HG03066 (cell line): ENCODE measurements at regions not wholly inside any gene's neighbourhood (a gene's known extent, or its start where the extent isn't known, plus 50 kb on each side); places are given as distances from the start of the nearest gene placed in this dataset.

Experiments used
- ATAC-seq: cut with Tn5 transposase; IDR thresholded peaks from one replicate; pipeline ENCODE4 v1.9.1; 2021; ENCODE audit warnings: low read depth; ENCODE audit not compliant: unreplicated experiment

DNA sequence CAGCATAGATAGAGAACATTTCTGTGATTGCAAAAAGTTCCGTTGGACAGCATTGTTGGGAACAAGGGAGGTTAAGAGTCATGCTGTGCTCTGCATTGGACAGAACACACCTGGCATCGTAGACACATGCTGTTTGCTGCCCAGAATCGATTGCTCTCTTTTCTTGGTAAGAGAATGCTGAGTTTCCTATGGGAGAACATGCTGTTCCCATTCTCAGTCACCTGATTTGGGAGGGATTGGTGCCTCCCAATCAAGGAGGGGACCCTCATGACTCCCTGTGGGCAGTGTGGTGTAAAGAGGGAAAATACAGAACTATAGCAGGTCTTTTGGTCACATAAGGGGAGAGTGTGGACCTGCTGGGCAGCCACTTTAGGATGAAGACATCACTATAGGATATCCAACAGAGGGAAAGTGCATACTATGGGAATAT is 555.4 kb upstream of the CLINT1 start:
- no peak for ATAC-seq

DNA sequence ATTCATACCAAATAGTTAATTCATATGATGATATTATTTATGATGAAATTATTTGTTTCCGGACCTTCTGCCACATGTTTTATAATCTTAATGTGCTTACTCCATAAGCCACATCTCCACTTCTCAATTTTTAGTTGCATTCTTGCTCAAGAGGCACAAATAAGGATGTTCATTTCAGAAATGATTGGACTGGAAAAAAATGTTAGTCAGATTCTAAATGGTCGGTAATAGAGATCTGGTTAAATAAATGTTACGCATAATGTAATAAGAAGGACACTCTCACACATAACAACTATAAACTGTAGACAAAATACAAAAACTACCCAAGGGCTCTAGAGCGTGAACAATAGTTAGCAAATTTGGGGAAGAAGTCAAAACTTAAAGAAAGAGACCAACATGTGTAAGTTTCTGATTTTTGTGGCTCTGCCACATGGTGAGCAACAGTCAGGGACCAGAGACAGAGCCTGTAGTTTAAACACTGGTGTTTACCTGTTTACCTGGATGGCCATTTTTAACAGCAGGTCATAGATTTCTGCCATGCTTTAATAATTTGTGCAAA is 554.3 kb upstream of the CLINT1 start:
- ATAC-seq, result no peak

- ATAC-seq, result no peak
These were observed 552.0 kb upstream of the CLINT1 start for GRCh38 chr5:158410976-158411375.

DNA sequence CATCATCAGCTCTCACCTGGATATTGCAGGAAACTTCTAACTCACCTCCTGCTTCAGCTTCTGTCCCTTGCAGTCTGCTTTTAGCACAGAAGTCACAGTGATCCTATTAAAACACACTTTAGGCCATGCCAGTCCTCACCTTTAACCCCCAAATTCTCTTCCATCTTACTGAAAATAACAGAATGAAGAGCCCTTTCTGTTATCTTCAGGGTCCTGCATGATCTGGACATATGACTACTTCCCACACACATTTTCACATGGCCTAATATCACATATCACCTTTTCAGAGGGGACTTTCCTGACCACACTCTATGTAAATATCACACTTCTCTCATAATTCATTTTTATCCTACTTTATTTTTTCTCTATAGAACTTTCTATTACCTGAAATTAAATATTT is 550.6 kb upstream of the CLINT1 start:
- peak; percentile 73 for ATAC-seq

GRCh38 chr5:158407824-158408195 is 548.9 kb upstream of the CLINT1 start:
- no peak for ATAC-seq

GRCh38 chr5:158406884-158407823 is 548.2 kb upstream of the CLINT1 start:
- ATAC-seq, result no peak

DNA sequence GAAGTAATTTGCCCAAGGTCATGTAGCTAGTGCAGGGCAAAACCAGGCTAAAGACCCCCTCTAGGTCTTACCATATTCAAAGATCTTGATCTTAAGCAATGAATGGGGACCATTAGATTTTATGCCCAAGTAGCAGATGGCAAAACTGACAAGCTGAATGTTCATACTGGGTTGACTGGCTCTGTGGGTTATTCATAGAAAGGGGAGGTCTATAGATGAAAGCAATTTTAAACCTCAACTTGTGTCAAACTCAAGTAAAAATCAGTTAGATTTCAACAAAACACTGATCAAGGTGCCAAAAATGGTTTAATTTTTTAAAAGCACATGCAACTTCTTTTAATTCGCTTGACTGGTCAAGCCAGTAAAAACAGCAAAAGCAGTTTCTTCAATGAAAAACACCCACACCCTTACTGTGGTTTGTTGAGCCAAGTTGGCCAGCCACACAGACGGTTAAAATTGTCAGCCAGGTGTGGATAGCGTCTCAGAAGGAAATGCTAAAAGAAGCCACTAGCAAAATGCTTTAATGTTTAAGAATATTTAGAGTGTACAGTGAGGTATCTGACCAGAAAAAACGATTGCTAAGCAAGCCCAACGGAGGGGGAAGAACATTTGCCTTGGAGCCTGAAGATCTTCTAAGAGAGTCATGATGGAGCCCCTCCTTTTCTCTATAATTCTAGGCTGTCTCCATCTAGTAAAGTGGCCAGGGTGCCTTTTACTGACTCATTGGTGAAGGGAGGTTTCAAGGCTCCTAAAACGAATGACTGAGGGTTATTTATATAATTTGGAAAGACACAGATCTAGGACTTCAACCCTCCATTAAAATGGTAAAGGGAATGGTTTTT is 539.6 kb upstream of the CLINT1 start:
- ATAC-seq, result peak; percentile 95

DNA sequence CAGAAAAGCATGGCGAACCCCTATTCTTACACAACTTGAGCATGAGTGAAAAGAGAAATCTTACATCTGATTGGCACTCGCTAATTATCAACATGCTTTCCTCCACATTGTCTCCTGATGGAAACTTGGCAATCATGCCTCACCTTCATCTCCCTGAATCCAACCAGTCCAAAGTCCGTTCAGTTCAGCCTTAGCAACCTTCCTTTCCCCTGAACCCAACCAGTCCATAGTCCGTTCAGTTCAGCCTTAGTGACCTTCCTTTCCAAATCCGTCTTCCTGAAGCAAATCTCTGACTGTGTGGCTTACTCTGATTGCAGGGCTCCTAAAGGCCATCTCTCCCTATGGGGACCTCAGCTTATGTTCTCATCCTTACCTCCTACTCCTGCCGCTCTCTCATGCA is 538.3 kb upstream of the CLINT1 start:
- ATAC-seq, result no peak

DNA sequence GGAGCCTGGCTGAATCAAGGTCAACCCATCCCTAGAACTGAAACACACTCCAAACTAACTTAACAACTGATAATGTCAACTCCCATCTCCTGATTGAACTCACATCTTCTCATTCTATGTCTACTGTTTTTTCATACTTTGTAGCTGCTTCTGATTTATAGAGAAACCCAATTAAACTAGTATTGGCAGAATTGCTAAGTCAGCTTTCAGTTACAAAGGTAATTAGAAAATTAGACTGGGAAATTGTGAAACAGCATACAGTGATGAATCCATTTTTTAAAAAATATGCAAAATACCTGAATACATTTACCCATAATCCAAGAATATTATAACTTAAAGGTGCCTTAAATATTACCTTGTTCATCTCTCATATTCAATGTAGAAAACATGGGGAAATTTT is 535.2 kb upstream of the CLINT1 start:
- ATAC-seq, result no peak

GRCh38 chr5:158393457-158393856 is 534.5 kb upstream of the CLINT1 start:
- ATAC-seq, result no peak

- ATAC-seq, result no peak
These were observed 533.8 kb upstream of the CLINT1 start for GRCh38 chr5:158392753-158393152.

- no peak for ATAC-seq
These were observed 531.6 kb upstream of the CLINT1 start for GRCh38 chr5:158390577-158390976.

DNA sequence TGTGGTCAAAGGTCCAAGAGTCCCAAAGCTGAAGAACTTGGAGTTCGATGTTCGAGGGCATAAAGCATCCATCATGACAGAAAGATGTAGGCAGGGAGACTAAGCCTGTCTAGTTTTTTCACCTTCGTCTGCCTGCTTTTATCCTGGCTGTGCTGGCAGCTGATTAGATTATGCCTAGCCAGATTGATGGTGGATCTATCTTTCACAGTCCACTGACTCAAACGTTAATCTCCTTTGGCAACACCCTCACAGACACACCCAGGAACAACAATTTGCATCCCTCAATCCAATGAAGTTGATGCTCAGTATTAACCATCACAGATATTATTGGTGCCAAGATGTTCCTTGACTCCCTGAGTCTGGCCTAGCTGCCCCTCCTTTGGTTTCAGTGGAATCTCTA is 530.8 kb upstream of the CLINT1 start:
- ATAC-seq, result no peak

GRCh38 chr5:158388021-158388420 is 529.1 kb upstream of the CLINT1 start:
- no peak for ATAC-seq

DNA sequence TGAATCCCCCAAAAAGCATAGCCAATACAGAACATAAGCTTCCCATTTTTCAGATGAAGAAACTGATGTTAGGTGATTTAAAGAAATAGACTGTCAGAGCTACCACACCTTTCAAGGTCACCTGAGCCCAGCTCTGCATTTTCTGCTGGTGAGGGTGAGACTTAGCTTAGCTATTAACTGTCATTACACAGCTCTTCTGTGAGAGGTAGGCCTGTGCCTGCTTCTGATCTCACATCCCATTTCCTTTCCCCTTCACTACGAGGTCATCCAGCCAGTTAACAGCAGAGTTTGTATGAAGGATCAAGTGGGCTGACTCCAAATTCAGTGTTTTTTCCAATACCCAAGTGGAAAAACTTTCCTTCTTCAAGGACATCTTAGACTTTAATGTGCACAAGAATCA is 528.6 kb upstream of the CLINT1 start:
- no peak for ATAC-seq

DNA sequence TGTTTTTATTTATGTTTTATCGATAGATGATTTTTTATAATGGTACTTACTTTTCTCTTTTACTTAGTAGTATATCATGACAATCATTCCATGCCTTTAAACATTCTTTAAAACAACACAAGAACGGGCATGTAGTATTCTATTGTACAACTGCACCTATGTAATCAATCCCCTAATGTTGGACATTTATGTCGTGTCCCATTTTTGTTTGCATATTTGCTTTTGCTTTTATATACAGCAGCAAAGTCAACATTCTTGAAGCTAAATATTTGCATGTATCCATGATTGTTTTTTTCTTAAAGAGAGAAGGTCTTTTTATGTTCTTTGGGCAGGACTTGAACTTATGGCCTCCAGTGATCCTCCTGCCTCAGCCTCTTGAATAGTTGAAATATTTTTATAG is 527.0 kb upstream of the CLINT1 start:
- ATAC-seq, result no peak

DNA sequence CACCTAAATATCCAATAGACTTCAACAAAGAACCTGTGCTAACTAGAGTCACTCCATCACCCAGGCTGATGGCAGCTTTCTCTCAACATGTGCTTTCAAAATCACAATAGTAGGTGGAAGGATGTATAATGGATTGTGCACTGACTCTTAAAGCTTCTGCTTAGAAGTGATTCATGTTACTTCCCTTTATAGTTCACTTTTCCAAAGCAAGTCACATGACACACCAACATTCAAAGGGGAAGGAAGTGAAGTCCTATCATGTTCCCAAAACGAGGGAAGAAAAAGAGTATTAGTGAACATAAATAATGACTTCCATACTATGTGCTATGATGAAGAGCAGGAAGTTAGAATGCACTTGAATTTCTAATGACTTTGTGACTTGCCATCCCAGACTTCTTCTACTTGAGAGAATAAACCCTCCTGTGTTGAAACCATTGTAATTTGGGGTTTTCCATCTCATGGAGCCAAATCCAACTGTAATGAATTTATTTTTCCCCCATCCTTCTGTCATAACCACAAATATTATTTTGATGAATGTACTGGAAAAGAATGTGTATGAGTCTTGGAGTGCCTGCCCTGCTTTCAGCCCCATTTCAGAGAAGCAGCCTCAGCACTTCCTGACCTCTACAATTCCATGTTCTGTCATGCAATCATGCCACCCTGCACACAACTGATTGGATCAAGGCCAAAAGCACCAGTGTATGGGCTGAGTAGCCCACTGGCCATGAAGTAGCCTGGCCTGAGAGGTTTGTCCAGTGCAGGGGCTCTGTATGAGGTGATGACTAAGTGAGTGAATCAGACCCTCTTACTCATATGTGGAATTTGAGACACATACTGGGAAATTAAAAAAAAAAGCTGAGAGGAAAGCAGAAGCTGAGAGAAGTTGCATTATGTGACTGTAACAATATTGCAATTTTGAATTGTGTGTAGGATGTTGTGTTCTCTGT is 525.9 kb upstream of the CLINT1 start:
- no peak for ATAC-seq

- ATAC-seq, result no peak
These were observed 524.5 kb upstream of the CLINT1 start for GRCh38 chr5:158383486-158383885.

- peak; percentile 98 for ATAC-seq
These were observed 523.5 kb upstream of the CLINT1 start for GRCh38 chr5:158382473-158382872.

- no peak for ATAC-seq
These were observed 522.7 kb upstream of the CLINT1 start for GRCh38 chr5:158381614-158382160.
